SK-N-SH treated with all-trans-retinoic acid at 6 μM for 48 hours (cell line): ENCODE measurements at regions not wholly inside any gene's neighbourhood (a gene's known extent, or its start where the extent isn't known, plus 50 kb on each side); places are given as distances from the start of the nearest gene placed in this dataset.

Source experiments
- ARNTL ChIP-seq: fragments of 450-650 bp; formaldehyde crosslinking; IDR thresholded peaks from 2 replicates; pipeline ENCODE4 v1.5.0; 2020; ENCODE audit warnings: low read depth, mild to moderate bottlenecking, moderate library complexity, borderline replicate concordance
- CREB5 ChIP-seq: fragments of 250-450 bp; sonication (Bioruptor Pico); IDR thresholded peaks from 2 replicates; pipeline ENCODE4 v1.5.1; 2020; ENCODE audit warnings: low read depth, mild to moderate bottlenecking, moderate library complexity
- ESRRG ChIP-seq: fragments of 250-450 bp; sonication (Bioruptor Pico); IDR thresholded peaks from 2 replicates; pipeline ENCODE4 v1.6.1; 2021; ENCODE audit warnings: mild to moderate bottlenecking
- PATZ1 ChIP-seq: fragments of 250-450 bp; sonication (Bioruptor Pico); IDR thresholded peaks from 2 replicates; pipeline ENCODE4 v1.8.0; 2020; ENCODE audit warnings: mild to moderate bottlenecking, moderate library complexity, borderline replicate concordance
- POU6F1 ChIP-seq: fragments of 250-450 bp; sonication (Bioruptor Pico); IDR thresholded peaks from 2 replicates; pipeline ENCODE4 v1.8.0; 2021; ENCODE audit warnings: low read depth, mild to moderate bottlenecking, moderate library complexity, borderline replicate concordance
- RARB ChIP-seq: fragments of 250-450 bp; sonication (Bioruptor Pico); IDR thresholded peaks from 2 replicates; pipeline ENCODE4 v1.8.0; 2021; ENCODE audit warnings: mild to moderate bottlenecking, moderate library complexity
- SNAI2 ChIP-seq: fragments of 250-450 bp; sonication (Bioruptor Pico); IDR thresholded peaks from 2 replicates; pipeline ENCODE4 v1.5.0; 2020; ENCODE audit warnings: mild to moderate bottlenecking, moderate library complexity
- ZFP3 ChIP-seq: fragments of 250-450 bp; sonication (Bioruptor Pico); IDR thresholded peaks from 2 replicates; pipeline ENCODE4 v1.5.0; 2020; ENCODE audit warnings: mild to moderate bottlenecking, moderate library complexity
- ZFP30 ChIP-seq: fragments of 450-650 bp; formaldehyde crosslinking; IDR thresholded peaks from 2 replicates; pipeline ENCODE4 v1.5.0; 2022; ENCODE audit warnings: mild to moderate bottlenecking, moderate library complexity
- ZNF8 ChIP-seq: fragments of 450-650 bp; formaldehyde crosslinking; IDR thresholded peaks from 2 replicates; pipeline ENCODE4 v1.5.0; 2020; ENCODE audit warnings: mild to moderate bottlenecking, moderate library complexity

GRCh38 chr5:126046318-126046717 is 376.9 kb upstream of the GRAMD2B start:
- TF ChIP-seq ARNTL (CRISPR knock-in tag) (no peak), PATZ1 (peak; percentile 81; the same call in 1 of the 2 replicates), SNAI2 (CRISPR knock-in tag) (no peak), POU6F1 (CRISPR knock-in tag) (no peak), ESRRG (CRISPR knock-in tag) (peak; percentile 79), ZFP3 (no peak), RARB (CRISPR knock-in tag) (no peak), CREB5 (CRISPR knock-in tag) (peak; percentile 93), ZFP30 (CRISPR knock-in tag) (no peak), ZNF8 (CRISPR knock-in tag) (no peak)
